Right cardiac atrium (tissue), 5 donors: ENCODE measurements at regions not wholly inside any gene's neighbourhood (a gene's known extent, or its start where the extent isn't known, plus 50 kb on each side); places are given as distances from the start of the nearest gene placed in this dataset.

Experiments used
- ATAC-seq, 2 donors: fragments of 200-7000 bp; cut with Tn5 transposase; one replicate each; pipeline versions ENCODE4 v1.8.0 to v1.9.1; 2020; ENCODE audit warnings: moderate library complexity in 2 of 2, mild to moderate bottlenecking in 1 of 2
- DNase-seq, 3 donors: peaks; one replicate each; pipeline ENCODE4 v3.0.0-alpha.2; 2020
- H3K27ac ChIP-seq: one replicate; pipeline ENCODE4 v1.5.1; 2013; ENCODE audit warnings: mild to moderate bottlenecking, low read length, control low read depth, moderate library complexity
- H3K27me3 ChIP-seq: one replicate; pipeline ENCODE4 v1.6.1; 2013; ENCODE audit not compliant: control insufficient read depth, insufficient read depth
- H3K4me1 ChIP-seq: one replicate; pipeline ENCODE4 v1.6.1; 2013; ENCODE audit warnings: low read length; ENCODE audit not compliant: control insufficient read depth, insufficient read depth
- H3K4me3 ChIP-seq: one replicate; pipeline ENCODE4 v1.5.1; 2013; ENCODE audit warnings: low read length, control low read depth
- H3K9me3 ChIP-seq: one replicate; pipeline ENCODE4 v1.6.1; 2013; ENCODE audit warnings: low read length; ENCODE audit not compliant: control insufficient read depth
- WGBS: extraction: QIAGEN DNeasy Blood & Tissue Kit; methylation state at CpG from one replicate; pipeline ENCODE4 v1.1.7; 2013; 5-methylcytosine and 5-hydroxymethylcytosine counted together
- intact Hi-C, 4 donors: fragments of 100-400 bp; cut with DNase I; formaldehyde crosslinking; loops; one replicate each; pipeline versions ENCODE4 v1.11.0 to v1.14.0; 2022 to 2023
- donor health status: healthy with polysubstance abuse.
- donor health status: DM: no; HTN: yes; CAD: no.
- donor health status: DM: no; HTN: no; CAD: no.
- donor health status: DM: no; HTN: yes; CAD: no; lungs with severe emphysema.
- donor health status: DM: yes; HTN: yes; CAD: no.

- ATAC-seq, result no peak
- DNase-seq, result no peak
- Histone ChIP-seq H3K27me3 (no peaks in the 10 kb centered on the region), H3K4me3 (no peak overlapping the region), H3K27ac (no peak overlapping the region), H3K9me3 (no peaks in the 10 kb centered on the region), H3K4me1 (no peaks in the 10 kb centered on the region)
- intact Hi-C loops, result no loop called here
- WGBS, result 76% methylated on average over 5 of the region's 5 CpGs
These were observed 618.6 kb upstream of the TMEM132C start for GRCh38 chr12:127648321-127648720.

GRCh38 chr12:127649961-127650360 lies 617.0 kb upstream of the TMEM132C start:
- ATAC-seq (no peak), DNase-seq (no peak)
- Histone ChIP-seq H3K27ac (no peak overlapping the region), H3K4me3 (no peak overlapping the region), H3K9me3 (no peaks in the 10 kb centered on the region), H3K27me3 (no peaks in the 10 kb centered on the region), H3K4me1 (no peaks in the 10 kb centered on the region)
- 56% methylated on average over 2 of the region's 2 CpGs for WGBS
- intact Hi-C loops, result no loop called here

- Histone ChIP-seq H3K4me1 (no peaks in the 10 kb centered on the region), H3K9me3 (no peaks in the 10 kb centered on the region), H3K27ac (no peak overlapping the region), H3K4me3 (no peak overlapping the region), H3K27me3 (no peaks in the 10 kb centered on the region)
- ATAC-seq, result no peak
- 77% methylated on average over 5 of the region's 5 CpGs for WGBS
- no peak for DNase-seq
- intact Hi-C loops, result no loop called here
These were observed 616.3 kb upstream of the TMEM132C start for GRCh38 chr12:127650626-127651025.

GRCh38 chr12:127652281-127652680 lies 614.7 kb upstream of the TMEM132C start:
- no peaks in the 10 kb centered on the region for H3K9me3 ChIP-seq
- no peaks in the 10 kb centered on the region for H3K27me3 ChIP-seq
- no peak overlapping the region for H3K27ac ChIP-seq
- no peaks in the 10 kb centered on the region for H3K4me1 ChIP-seq
- no peak overlapping the region for H3K4me3 ChIP-seq
- DNase-seq (no peak), ATAC-seq (no peak)
- WGBS, result 92% methylated on average over 4 of the region's 4 CpGs
- intact Hi-C loops, result no loop called here

GRCh38 chr12:127654383-127654985 lies 612.5 kb upstream of the TMEM132C start:
- WGBS, result 72% methylated on average over 10 of the region's 10 CpGs
- Histone ChIP-seq H3K4me3 (no peak overlapping the region), H3K27me3 (no peaks in the 10 kb centered on the region), H3K9me3 (no peaks in the 10 kb centered on the region), H3K4me1 (no peaks in the 10 kb centered on the region), H3K27ac (no peak overlapping the region)
- ATAC-seq (no peak), DNase-seq (no peak)
- intact Hi-C loops, result no loop called here

- 92% methylated on average over 3 of the region's 3 CpGs for WGBS
These were observed 611.3 kb upstream of the TMEM132C start for GRCh38 chr12:127655691-127656090.

GRCh38 chr12:127656266-127656665 lies 610.7 kb upstream of the TMEM132C start:
- no peak overlapping the region for H3K27ac ChIP-seq
- intact Hi-C loops, result no loop called here
- no peaks in the 10 kb centered on the region for H3K9me3 ChIP-seq
- 74% methylated on average over 3 of the region's 3 CpGs for WGBS
- DNase-seq, result no peak
- H3K27me3 ChIP-seq, result no peaks in the 10 kb centered on the region
- H3K4me1 ChIP-seq, result no peaks in the 10 kb centered on the region
- ATAC-seq, result no peak
- H3K4me3 ChIP-seq, result no peak overlapping the region

More at GRCh38 chr12:127655691-127656090, 611.3 kb upstream of the TMEM132C start:
- no peaks in the 10 kb centered on the region for H3K9me3 ChIP-seq
- no peaks in the 10 kb centered on the region for H3K27me3 ChIP-seq
- no peak overlapping the region for H3K4me3 ChIP-seq
- no peaks in the 10 kb centered on the region for H3K4me1 ChIP-seq
- DNase-seq, result no peak
- ATAC-seq, result no peak
- intact Hi-C loops, result no loop called here
- H3K27ac ChIP-seq, result no peak overlapping the region

GRCh38 chr12:127657036-127657435 lies 609.9 kb upstream of the TMEM132C start:
- Histone ChIP-seq H3K27me3 (no peaks in the 10 kb centered on the region), H3K4me3 (no peak overlapping the region), H3K4me1 (no peaks in the 10 kb centered on the region), H3K9me3 (no peaks in the 10 kb centered on the region), H3K27ac (no peak overlapping the region)
- DNase-seq, result no peak
- intact Hi-C loops, result no loop called here
- no peak for ATAC-seq

GRCh38 chr12:127660961-127661360 lies 606.0 kb upstream of the TMEM132C start:
- Histone ChIP-seq H3K9me3 (no peaks in the 10 kb centered on the region), H3K4me3 (no peak overlapping the region), H3K4me1 (no peaks in the 10 kb centered on the region), H3K27me3 (no peaks in the 10 kb centered on the region), H3K27ac (no peak overlapping the region)
- 54% methylated on average over 2 of the region's 2 CpGs for WGBS
- intact Hi-C loops, result no loop called here
- no peak for ATAC-seq
- DNase-seq, result no peak

GRCh38 chr12:127663716-127664115 lies 603.3 kb upstream of the TMEM132C start:
- DNase-seq, result no peak
- no peaks in the 10 kb centered on the region for H3K27me3 ChIP-seq
- no peak overlapping the region for H3K4me3 ChIP-seq
- intact Hi-C loops, result no loop called here
- no peak for ATAC-seq
- WGBS, result 64% methylated on average over 3 of the region's 3 CpGs
- H3K27ac ChIP-seq, result no peak overlapping the region
- H3K4me1 ChIP-seq, result no peaks in the 10 kb centered on the region
- H3K9me3 ChIP-seq, result no peaks in the 10 kb centered on the region

- Histone ChIP-seq H3K27ac (no peak overlapping the region), H3K4me3 (no peak overlapping the region), H3K27me3 (no peaks in the 10 kb centered on the region), H3K4me1 (no peaks in the 10 kb centered on the region), H3K9me3 (no peaks in the 10 kb centered on the region)
- DNase-seq (no peak), ATAC-seq (no peak)
- WGBS, result 64% methylated on average over 4 of the region's 4 CpGs
- intact Hi-C loops, result no loop called here
These were observed 602.1 kb upstream of the TMEM132C start for GRCh38 chr12:127664901-127665300.

GRCh38 chr12:127667131-127667685 lies 599.8 kb upstream of the TMEM132C start:
- intact Hi-C loops, result no loop called here
- ATAC-seq (no peak), DNase-seq (no peak)
- H3K4me3 ChIP-seq, result no peak overlapping the region
- no peaks in the 10 kb centered on the region for H3K9me3 ChIP-seq
- H3K4me1 ChIP-seq, result no peaks in the 10 kb centered on the region
- no peak overlapping the region for H3K27ac ChIP-seq
- 52% methylated on average over 3 of the region's 3 CpGs for WGBS
- no peaks in the 10 kb centered on the region for H3K27me3 ChIP-seq
